ENCODE measurements at regions not wholly inside any gene's neighbourhood (a gene's known extent, or its start where the extent isn't known, plus 50 kb on each side); places are given as distances from the start of the nearest gene placed in this dataset.

DNA sequence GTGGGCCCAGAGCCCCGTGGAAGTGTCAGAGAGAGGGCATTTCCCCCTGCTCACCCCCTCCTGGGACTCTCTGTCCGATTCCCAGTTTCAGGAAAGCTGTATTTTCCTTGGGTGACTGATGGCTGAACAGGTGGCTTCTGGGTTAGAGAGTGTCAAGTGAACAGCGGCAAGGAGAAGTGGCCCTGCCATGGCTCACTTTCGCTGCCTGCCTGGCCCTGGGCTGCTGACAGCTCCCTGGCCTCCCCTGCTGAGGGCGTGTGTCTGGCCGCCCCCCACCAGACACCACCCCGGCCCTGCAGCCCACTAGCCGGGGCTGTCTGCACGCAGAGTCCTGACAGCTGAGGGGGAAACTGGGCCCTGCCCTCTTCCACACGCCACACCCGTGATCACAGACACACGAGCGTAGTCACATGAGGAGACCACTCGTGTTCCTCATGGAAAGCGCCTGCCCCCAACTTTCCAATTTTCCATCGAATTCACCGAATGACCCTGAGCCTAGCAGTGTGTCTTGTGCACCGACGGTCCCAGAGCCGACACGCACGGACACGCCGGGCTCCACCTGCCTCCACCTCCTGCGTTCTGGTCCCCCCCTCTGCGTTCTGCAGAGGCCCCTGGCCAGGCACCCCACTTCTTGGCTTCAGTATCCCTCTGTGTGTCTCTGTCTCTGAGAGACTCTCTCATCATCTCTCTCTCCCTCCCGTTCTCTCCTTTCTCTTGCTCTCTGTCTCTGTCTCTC lies 60.6 kb upstream of the CASZ1 start:
- TF ChIP-seq, protein P1, sequence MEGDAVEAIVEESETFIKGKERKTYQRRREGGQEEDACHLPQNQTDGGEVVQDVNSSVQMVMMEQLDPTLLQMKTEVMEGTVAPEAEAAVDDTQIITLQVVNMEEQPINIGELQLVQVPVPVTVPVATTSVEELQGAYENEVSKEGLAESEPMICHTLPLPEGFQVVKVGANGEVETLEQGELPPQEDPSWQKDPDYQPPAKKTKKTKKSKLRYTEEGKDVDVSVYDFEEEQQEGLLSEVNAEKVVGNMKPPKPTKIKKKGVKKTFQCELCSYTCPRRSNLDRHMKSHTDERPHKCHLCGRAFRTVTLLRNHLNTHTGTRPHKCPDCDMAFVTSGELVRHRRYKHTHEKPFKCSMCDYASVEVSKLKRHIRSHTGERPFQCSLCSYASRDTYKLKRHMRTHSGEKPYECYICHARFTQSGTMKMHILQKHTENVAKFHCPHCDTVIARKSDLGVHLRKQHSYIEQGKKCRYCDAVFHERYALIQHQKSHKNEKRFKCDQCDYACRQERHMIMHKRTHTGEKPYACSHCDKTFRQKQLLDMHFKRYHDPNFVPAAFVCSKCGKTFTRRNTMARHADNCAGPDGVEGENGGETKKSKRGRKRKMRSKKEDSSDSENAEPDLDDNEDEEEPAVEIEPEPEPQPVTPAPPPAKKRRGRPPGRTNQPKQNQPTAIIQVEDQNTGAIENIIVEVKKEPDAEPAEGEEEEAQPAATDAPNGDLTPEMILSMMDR (IDR thresholded peaks at IDR 0.05), result no peak
- TF ChIP-seq POLR2A (IDR thresholded peaks at IDR 0.05), result no peak

Measured in body of pancreas (tissue), 4 donors.